Heart right ventricle (tissue), 16 donors: ENCODE measurements at regions not wholly inside any gene's neighbourhood (a gene's known extent, or its start where the extent isn't known, plus 50 kb on each side); places are given as distances from the start of the nearest gene placed in this dataset.

Experiments used
- ATAC-seq, 8 donors: fragments of 200-7000 bp; cut with Tn5 transposase; one replicate each; pipeline ENCODE4 v1.9.1; 2020; ENCODE audit warnings: mild to moderate bottlenecking in 8 of 8, moderate library complexity in 8 of 8, moderate number of reproducible peaks in 1 of 8
- DNase-seq, 2 donors: peaks; one replicate each; pipeline ENCODE4 v3.0.0-alpha.2; 2020
- H3K27ac ChIP-seq, 10 donors: fragments of 200-600 bp; sonication (generic) in 2 of 10; one replicate each; pipeline versions ENCODE4 v1.5.0 to v1.8.0; 2020 to 2022; ENCODE audit warnings: mild to moderate bottlenecking in 3 of 10
- H3K27me3 ChIP-seq, 7 donors: fragments of 200-600 bp; one replicate each; pipeline ENCODE4 v1.8.0; 2021 to 2022; ENCODE audit warnings: mild to moderate bottlenecking in 2 of 7
- H3K36me3 ChIP-seq, 9 donors: fragments of 200-600 bp; sonication (generic) in 1 of 9; one replicate each; pipeline versions ENCODE4 v1.5.0 to v1.8.0; 2020 to 2022; ENCODE audit warnings: mild to moderate bottlenecking in 2 of 9
- H3K4me1 ChIP-seq, 9 donors: fragments of 200-600 bp; sonication (generic) in 1 of 9; one replicate each; pipeline versions ENCODE4 v1.5.0 to v1.8.0; 2020 to 2022; ENCODE audit warnings: mild to moderate bottlenecking in 4 of 9
- H3K4me3 ChIP-seq, 10 donors: fragments of 200-600 bp; sonication (generic) in 2 of 10; one replicate each; pipeline versions ENCODE4 v1.5.0 to v1.8.0; 2020 to 2022; ENCODE audit warnings: mild to moderate bottlenecking in 7 of 10, moderate library complexity in 2 of 10
- H3K9me3 ChIP-seq, 11 donors: fragments of 200-600 bp in 10 of 11; sonication (generic) in 2 of 11; one replicate each; pipeline versions ENCODE4 v1.5.0 to v1.8.0; 2013 to 2022; ENCODE audit warnings: mild to moderate bottlenecking in 2 of 11, control low read depth in 1 of 11, moderate library complexity in 1 of 11
- CTCF ChIP-seq, 9 donors: fragments of 200-600 bp; sonication (generic) in 2 of 9; IDR thresholded peaks; one replicate each; pipeline versions ENCODE4 v1.5.0 to v1.8.0; 2021 to 2022; ENCODE audit warnings: antibody characterized with exemption in 9 of 9, mild to moderate bottlenecking in 5 of 9, moderate library complexity in 1 of 9
- WGBS, 2 donors: extraction: QIAGEN DNeasy Blood & Tissue Kit; methylation state at CpG; one replicate each; pipeline ENCODE4 v1.1.7; 2013; ENCODE audit warnings: inconsistent platforms in 1 of 2; 5-methylcytosine and 5-hydroxymethylcytosine counted together
- intact Hi-C, 10 donors: fragments of 100-400 bp; cut with DNase I; formaldehyde crosslinking; loops; one replicate each; pipeline versions ENCODE4 v1.11.1 to v1.14.2; 2022
- donor health status: Arrhythmogenic right ventricular cardiomyopathy.
- donor health status: ischemic (EF 13 %, LVEDD 7.1; RV severe dilation, severe dysfunction).
- donor health status: healthy with polysubstance abuse.
- donor health status: DM: no; HTN: yes; CAD: no.
- donor health status: DM: no; HTN: no; CAD: no.
- donor health status: ischemic (EF 25% LVEDD 6.9; RV normal size, moderate dysfunction).
- donor health status: ischemic (EF 25% LVEDD 5.7; RV mildly dilated, moderate dysfunction).
- donor health status: healthy.
- donor health status: DM: yes; HTN: yes; CAD: no.
- donor health status: Ischemic cardiomyopathy.
- donor health status: ischemic (EF 35%, LVEDD 5.7; RV mildly dilated, moderate dysfunction).
- donor health status: nonischemic (EF 11% LVEDD 7.7; RV severe dilation, severe dysfunction).
- donor health status: DM: yes; HTN: yes; CAD: no.
- donor health status: PGD.
- donor health status: ischemic (EF 29% LVEDD 5.4; RV normal size, mild dysfunction).
- donor health status: nonischemic (EF 23%, LVEDD 6.1; RV moderate dilation, normal function).

- Histone ChIP-seq H3K27ac (no peak overlapping the region), H3K4me3 (no peak overlapping the region), H3K4me1 (no peaks in the 10 kb centered on the region), H3K9me3 (no peaks in the 10 kb centered on the region), H3K36me3 (no peaks in the 10 kb centered on the region), H3K27me3 (peaks cover 0 to 4% (median 0%) of the 10 kb centered on the region in 7 donors)
- 87 to 88% methylated on average over 4 of the region's 4 CpGs for WGBS, 2 donors
- no peak for ATAC-seq
- intact Hi-C loops: no loop called here
- no peak for DNase-seq
- TF ChIP-seq CTCF (IDR thresholded peaks at IDR 0.05): no peak
Measured at GRCh38 chr12:114878781-114879180, 194.8 kb upstream of the TBX3 start.

DNA sequence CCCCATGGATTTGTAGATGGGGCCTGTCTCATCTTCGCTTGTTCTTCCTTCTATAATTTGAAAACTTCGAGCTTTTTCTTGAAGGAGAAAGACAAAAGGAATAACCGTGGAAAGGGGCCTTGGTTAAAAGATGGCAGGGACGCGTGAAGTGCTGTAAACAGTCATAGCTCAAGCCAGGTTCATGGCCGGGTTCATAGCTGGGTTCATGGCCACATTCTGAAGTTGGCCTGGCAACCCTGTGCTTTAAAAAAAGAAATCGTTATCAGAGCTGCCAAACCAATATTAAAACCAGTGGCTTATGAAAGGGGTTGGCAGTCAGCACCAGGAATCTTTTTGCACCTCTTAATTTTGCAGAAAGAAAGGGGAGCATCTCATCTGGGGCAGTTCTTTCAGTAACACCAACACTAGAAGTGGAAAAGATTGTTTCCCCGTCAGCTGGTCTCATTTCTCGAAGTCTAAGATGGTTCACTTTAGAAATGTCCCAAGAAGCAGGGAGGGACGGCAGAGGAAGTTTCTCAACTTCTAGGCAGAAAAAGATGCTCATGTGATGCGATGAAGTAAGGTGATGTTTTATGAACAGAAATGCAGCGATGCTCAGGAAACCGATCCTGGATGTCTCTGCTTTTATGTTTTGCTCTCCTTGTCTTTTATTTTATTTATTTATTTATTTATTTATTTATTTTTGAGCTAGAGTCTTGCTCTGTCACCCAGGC, 193.1 kb upstream of the TBX3 start:
- H3K27me3 ChIP-seq: peaks cover 0 to 3% (median 0%) of the 10 kb centered on the region in 7 donors
- DNase-seq (no peak), ATAC-seq (no peak)
- H3K9me3 ChIP-seq: no peaks in the 10 kb centered on the region
- H3K4me3 ChIP-seq: no peak overlapping the region
- no peak for TF ChIP-seq CTCF (IDR thresholded peaks at IDR 0.05)
- intact Hi-C loops: no loop called here
- H3K4me1 ChIP-seq: no peaks in the 10 kb centered on the region
- H3K27ac ChIP-seq: no peak overlapping the region
- H3K36me3 ChIP-seq: no peaks in the 10 kb centered on the region
- 85 to 90% methylated on average over 13 of the region's 13 CpGs for WGBS, 2 donors

DNA sequence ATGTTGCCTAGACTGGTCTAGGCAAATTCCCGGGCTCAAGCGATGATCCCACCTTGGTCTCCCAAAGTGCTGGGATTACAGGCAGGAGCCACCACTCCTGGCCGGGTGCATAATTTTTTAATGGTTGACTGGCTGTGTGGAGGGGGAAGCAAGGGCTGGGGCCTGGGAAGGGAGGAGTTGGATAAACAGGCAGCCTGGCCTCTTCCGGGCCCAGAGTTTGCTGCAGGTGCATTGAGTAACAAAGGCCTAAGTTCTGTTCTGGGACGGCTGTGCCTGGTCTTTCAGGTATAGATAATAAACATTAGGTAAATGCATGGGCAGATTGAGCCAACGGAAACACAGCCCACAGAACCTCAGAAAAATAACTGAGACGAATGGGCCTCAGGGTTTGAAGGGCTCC, 191.3 kb upstream of the TBX3 start:
- Histone ChIP-seq H3K4me1 (no peaks in the 10 kb centered on the region), H3K4me3 (no peak overlapping the region), H3K36me3 (no peaks in the 10 kb centered on the region), H3K9me3 (no peaks in the 10 kb centered on the region), H3K27me3 (peaks cover 0 to 4% (median 0%) of the 10 kb centered on the region in 7 donors), H3K27ac (no peak overlapping the region)
- no peak for TF ChIP-seq CTCF (IDR thresholded peaks at IDR 0.05)
- no peak for ATAC-seq
- no peak for DNase-seq
- WGBS, 2 donors: 88% methylated on average over 7 of the region's 7 CpGs
- intact Hi-C loops: no loop called here

GRCh38 chr12:114873656-114874055, 189.7 kb upstream of the TBX3 start:
- intact Hi-C loops: no loop called here
- Histone ChIP-seq H3K9me3 (no peaks in the 10 kb centered on the region), H3K4me3 (no peak overlapping the region), H3K27ac (no peak overlapping the region), H3K36me3 (no peaks in the 10 kb centered on the region), H3K4me1 (no peaks in the 10 kb centered on the region), H3K27me3 (peaks cover 0 to 11% (median 0%) of the 10 kb centered on the region in 7 donors)
- DNase-seq: no peak
- ATAC-seq: no peak
- 95 to 96% methylated on average over 10 of the region's 10 CpGs for WGBS, 2 donors
- no peak for TF ChIP-seq CTCF (IDR thresholded peaks at IDR 0.05)
